ENCODE measurements at regions not wholly inside any gene's neighbourhood (a gene's known extent, or its start where the extent isn't known, plus 50 kb on each side); places are given as distances from the start of the nearest gene placed in this dataset.

DNA sequence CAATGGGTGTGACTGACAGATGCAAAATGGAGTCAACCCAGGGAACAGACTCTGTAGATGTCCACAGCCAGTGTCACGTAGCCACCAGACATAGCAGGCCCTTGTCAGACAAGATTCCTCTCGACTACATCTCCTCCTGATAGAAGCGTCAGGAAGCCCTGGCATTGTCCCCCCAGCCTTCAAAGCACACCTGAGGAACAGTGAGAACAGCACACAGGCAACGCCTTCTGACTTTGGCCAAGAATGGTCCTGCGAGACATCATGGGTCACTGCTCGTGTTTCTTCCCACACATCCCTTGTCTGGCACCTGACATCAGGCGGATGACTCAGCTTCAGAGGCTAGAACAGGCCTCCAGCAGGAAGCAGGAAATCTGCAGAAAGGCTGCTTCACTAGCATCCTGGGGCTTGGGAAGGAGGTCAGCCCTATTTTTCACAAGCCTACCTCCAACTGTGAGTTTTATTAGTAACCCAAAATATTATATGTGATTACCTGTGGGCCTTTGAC is 52.8 kb upstream of the GPR26 start (continued):
- TF ChIP-seq SUZ12 (IDR thresholded peaks at IDR 0.05; ENCODE audit: low read length) (no peak), FOSL1 (IDR thresholded peaks at IDR 0.05; ENCODE audit: insufficient read depth, low read depth, low read length) (no peak), CEBPB (IDR thresholded peaks at IDR 0.05; ENCODE audit: low read depth, low read length) (no peak), EGR1 (IDR thresholded peaks at IDR 0.05; ENCODE audit: borderline replicate concordance, low read depth, low read length) (no peak)

Data from H1 (cell line).